AG09309 (cell line): ENCODE measurements at regions not wholly inside any gene's neighbourhood (a gene's known extent, or its start where the extent isn't known, plus 50 kb on each side); places are given as distances from the start of the nearest gene placed in this dataset.

Experiments used
- DNase-seq: peaks from one replicate; pipeline ENCODE4 v3.0.0-alpha.2; 2010; ENCODE audit warnings: low read depth
- H3K4me3 ChIP-seq: 2 replicates; pipeline ENCODE4 v1.5.1; 2011; ENCODE audit warnings: mild to moderate bottlenecking, low read depth, low read length, moderate library complexity; ENCODE audit not compliant: control insufficient read depth
- CTCF ChIP-seq: IDR thresholded peaks from 2 replicates; pipeline ENCODE4 v1.5.1; 2011; ENCODE audit warnings: mild to moderate bottlenecking, low read depth, low read length, inconsistent platforms; ENCODE audit not compliant: insufficient read depth, control insufficient read depth; ENCODE audit errors: missing control alignments

GRCh38 chr18:64334748-64335147 lies 185.9 kb upstream of the LINC00305 start:
- no peak for DNase-seq
- TF ChIP-seq CTCF: no peak
- H3K4me3 ChIP-seq: no peak overlapping the region

GRCh38 chr18:64333584-64333983 lies 184.7 kb upstream of the LINC00305 start:
- no peak overlapping the region for H3K4me3 ChIP-seq
- TF ChIP-seq CTCF: no peak
- DNase-seq: no peak

GRCh38 chr18:64332835-64333234 lies 183.9 kb upstream of the LINC00305 start:
- no peak overlapping the region for H3K4me3 ChIP-seq
- no peak for TF ChIP-seq CTCF
- no peak for DNase-seq

GRCh38 chr18:64331419-64331818 lies 182.5 kb upstream of the LINC00305 start:
- H3K4me3 ChIP-seq: no peak overlapping the region
- no peak for DNase-seq
- TF ChIP-seq CTCF: no peak

GRCh38 chr18:64330931-64331330 lies 182.0 kb upstream of the LINC00305 start:
- TF ChIP-seq CTCF: no peak
- no peak for DNase-seq
- H3K4me3 ChIP-seq: no peak overlapping the region

GRCh38 chr18:64330161-64330560 lies 181.3 kb upstream of the LINC00305 start:
- H3K4me3 ChIP-seq: no peak overlapping the region
- no peak for DNase-seq
- TF ChIP-seq CTCF: no peak

GRCh38 chr18:64322189-64322588 lies 173.3 kb upstream of the LINC00305 start:
- DNase-seq: no peak
- no peak overlapping the region for H3K4me3 ChIP-seq
- no peak for TF ChIP-seq CTCF
